OCI-LY7 (cell line): ENCODE measurements at regions not wholly inside any gene's neighbourhood (a gene's known extent, or its start where the extent isn't known, plus 50 kb on each side); places are given as distances from the start of the nearest gene placed in this dataset.

Experiments used
- BruUV-seq: library from RNA; stranded (reverse); fragments of 400-500 nt; replicated peaks from 2 replicates; lab custom pipeline; 2021; lab: Mats Ljungman, UMichigan
- CTCF ChIA-PET: fragments of 300-600 bp; sonication (Branson Sonifier 250); formaldehyde crosslinking; loops from one replicate; lab custom pipeline; 2022; ENCODE audit warnings: antibody characterized with exemption; ENCODE audit not compliant: unreplicated experiment; lab: Charles Lee
- POLR2A ChIA-PET: fragments of 300-600 bp; sonication (Branson Sonifier 250); formaldehyde crosslinking; loops from one replicate; lab custom pipeline; 2022; ENCODE audit warnings: antibody characterized with exemption; lab: Charles Lee
- DNase-seq: peaks from one replicate; pipeline ENCODE4 v3.0.0-alpha.2; 2015; ENCODE audit warnings: low spot score
- H2AFZ ChIP-seq: fragments of 200-600 bp; sonication (generic), shearing (Covaris generic); 2 replicates; pipeline ENCODE4 v1.6.1; 2014; ENCODE audit warnings: mild to moderate bottlenecking, antibody characterized with exemption, low read length, moderate library complexity
- H3K27ac ChIP-seq: fragments of 200-600 bp; sonication (generic); 2 replicates; pipeline ENCODE4 v1.5.1; 2014; ENCODE audit warnings: mixed run types, low read depth, mild to moderate bottlenecking, moderate library complexity, low read length, inconsistent platforms; ENCODE audit not compliant: poor library complexity, severe bottlenecking
- H3K36me3 ChIP-seq: fragments of 200-600 bp; sonication (generic); 2 replicates; pipeline ENCODE4 v1.6.1; 2014; ENCODE audit warnings: mild to moderate bottlenecking, antibody characterized with exemption, low read length, moderate library complexity, mixed read lengths; ENCODE audit not compliant: insufficient read depth
- H3K4me1 ChIP-seq: fragments of 200-600 bp; sonication (generic); 2 replicates; pipeline ENCODE4 v1.5.1; 2014; ENCODE audit warnings: mild to moderate bottlenecking, low read length; ENCODE audit not compliant: insufficient read depth, poor library complexity, severe bottlenecking
- H3K4me2 ChIP-seq: fragments of 200-600 bp; sonication (generic); 2 replicates; pipeline ENCODE4 v1.6.1; 2014; ENCODE audit warnings: mild to moderate bottlenecking, low read length
- H3K4me3 ChIP-seq: fragments of 200-600 bp; sonication (generic); 2 replicates; pipeline ENCODE4 v1.5.1; 2014; ENCODE audit warnings: mild to moderate bottlenecking, low read depth, low read length; ENCODE audit not compliant: poor library complexity, severe bottlenecking
- H3K79me2 ChIP-seq: fragments of 200-600 bp; sonication (generic); 2 replicates; pipeline ENCODE4 v1.6.1; 2016; ENCODE audit warnings: low read depth, mild to moderate bottlenecking, low read length, moderate library complexity, mixed read lengths; ENCODE audit not compliant: insufficient read depth
- H3K9me2 ChIP-seq: fragments of 200-600 bp; sonication (generic); 2 replicates; pipeline ENCODE4 v1.6.1; 2016; ENCODE audit warnings: mild to moderate bottlenecking, low read length, mixed read lengths; ENCODE audit not compliant: insufficient read depth
- H3K9me3 ChIP-seq: fragments of 200-600 bp; sonication (generic); 2 replicates; pipeline ENCODE4 v1.6.1; 2014; ENCODE audit warnings: mild to moderate bottlenecking, mixed run types, low read length, mixed read lengths
- H4K20me1 ChIP-seq: fragments of 200-600 bp; sonication (generic); 2 replicates; pipeline ENCODE4 v1.6.1; 2014; ENCODE audit warnings: mild to moderate bottlenecking, antibody characterized with exemption, low read length, moderate library complexity, mixed read lengths; ENCODE audit not compliant: insufficient read depth
- CTCF ChIP-seq: fragments of 200-600 bp; sonication (generic); conservative IDR thresholded peaks from 2 replicates; pipeline ENCODE4 v1.5.1; 2014; ENCODE audit warnings: mild to moderate bottlenecking, antibody characterized with exemption, low read length, moderate library complexity, mixed read lengths
- EZH2phosphoT487 ChIP-seq: fragments of 200-600 bp; sonication (generic); IDR thresholded peaks from 2 replicates; pipeline ENCODE4 v1.6.1; 2018; ENCODE audit warnings: low read depth, borderline replicate concordance, mild to moderate bottlenecking, mixed run types, antibody characterized with exemption, low read length, moderate library complexity, mixed read lengths
- intact Hi-C: fragments of 100-400 bp; cut with micrococcal nuclease; formaldehyde crosslinking; loops from one replicate; pipeline ENCODE4 v1.10.0; 2022; ENCODE audit not compliant: unreplicated experiment

GRCh38 chr2:67919490-67919889 lies 143.3 kb downstream of the C1D start:
- no peak for TF ChIP-seq CTCF
- no peak for TF ChIP-seq EZH2phosphoT487
- no peak for DNase-seq
- no peaks in the 10 kb centered on the region for H3K4me1 ChIP-seq
- H2AFZ ChIP-seq, result no peak overlapping the region
- no TSS peak for BruUV-seq
- H3K4me2 ChIP-seq, result no peak overlapping the region
- no peaks in the 10 kb centered on the region for H4K20me1 ChIP-seq
- H3K4me3 ChIP-seq, result no peak overlapping the region
- no peaks in the 10 kb centered on the region for H3K36me3 ChIP-seq
- no peaks in the 10 kb centered on the region for H3K9me2 ChIP-seq
- H3K9me3 ChIP-seq, result no peaks in the 10 kb centered on the region
- ChIA-PET CTCF (no interaction called here), POLR2A (interaction anchor here (1.1 kb wide), 1 partner anchor 38 kb away, joined by 3 read pairs; no protein-coding TSS in a partner anchor)
- intact Hi-C loops, result no loop called here
- no peak overlapping the region for H3K27ac ChIP-seq
- H3K79me2 ChIP-seq, result no peaks in the 10 kb centered on the region

- intact Hi-C loops, result no loop called here
- no peaks in the 10 kb centered on the region for H3K36me3 ChIP-seq
- no peaks in the 10 kb centered on the region for H3K9me2 ChIP-seq
- ChIA-PET POLR2A (no interaction called here), CTCF (no interaction called here)
- no peaks in the 10 kb centered on the region for H4K20me1 ChIP-seq
- no peak overlapping the region for H3K4me2 ChIP-seq
- no peak overlapping the region for H3K4me3 ChIP-seq
- no peak overlapping the region for H2AFZ ChIP-seq
- no peaks in the 10 kb centered on the region for H3K9me3 ChIP-seq
- TF ChIP-seq EZH2phosphoT487 (no peak), CTCF (no peak)
- H3K4me1 ChIP-seq, result no peaks in the 10 kb centered on the region
- no TSS peak for BruUV-seq
- DNase-seq, result no peak
- H3K27ac ChIP-seq, result no peak overlapping the region
- no peaks in the 10 kb centered on the region for H3K79me2 ChIP-seq
Observed at GRCh38 chr2:67922080-67922785, 140.6 kb downstream of the C1D start.

- intact Hi-C loops, result no loop called here
- CTCF ChIA-PET, result no interaction called here
- DNase-seq, result no peak
- no peak overlapping the region for H3K4me3 ChIP-seq
- no peaks in the 10 kb centered on the region for H3K4me1 ChIP-seq
- no peak overlapping the region for H3K4me2 ChIP-seq
- H3K79me2 ChIP-seq, result no peaks in the 10 kb centered on the region
- no peak overlapping the region for H2AFZ ChIP-seq
- TF ChIP-seq CTCF, result no peak
- TF ChIP-seq EZH2phosphoT487, result no peak
- POLR2A ChIA-PET, result no interaction called here
- H3K9me2 ChIP-seq, result no peaks in the 10 kb centered on the region
- no peaks in the 10 kb centered on the region for H4K20me1 ChIP-seq
- no peak overlapping the region for H3K27ac ChIP-seq
- no peaks in the 10 kb centered on the region for H3K36me3 ChIP-seq
- no peaks in the 10 kb centered on the region for H3K9me3 ChIP-seq
- BruUV-seq, result no TSS peak
Observed at GRCh38 chr2:67923696-67924095, 139.1 kb downstream of the C1D start.
